ENCODE measurements at regions not wholly inside any gene's neighbourhood (a gene's known extent, or its start where the extent isn't known, plus 50 kb on each side); places are given as distances from the start of the nearest gene placed in this dataset.

DNA sequence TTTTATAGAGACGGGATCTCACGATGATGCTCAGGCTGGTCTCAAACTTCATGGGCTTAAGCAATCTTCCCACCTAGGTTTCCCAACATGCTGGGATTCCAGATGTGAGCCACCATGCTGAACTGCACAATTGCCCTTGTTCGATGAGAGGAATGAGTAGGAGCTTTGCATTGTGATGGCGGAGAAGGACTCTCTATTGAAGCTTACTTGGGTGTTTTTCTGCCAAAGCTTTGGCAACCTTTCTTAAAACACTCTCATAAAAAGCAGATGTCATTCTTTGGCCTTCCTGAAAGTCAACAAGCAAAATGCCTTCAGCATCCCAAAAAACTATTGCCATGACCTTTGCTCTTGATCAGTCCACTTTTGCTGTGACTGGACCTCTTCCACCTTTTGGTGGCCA lies 904.8 kb upstream of the TMEM132C start:
- DNase-seq = no peak

- no peak for DNase-seq
Measured at GRCh38 chr12:127363392-127363791, 903.6 kb upstream of the TMEM132C start.

- no peak for DNase-seq
Measured at GRCh38 chr12:127373559-127373958, 893.4 kb upstream of the TMEM132C start.

- DNase-seq = no peak
Measured at GRCh38 chr12:127374447-127374846, 892.5 kb upstream of the TMEM132C start.

GRCh38 chr12:127381043-127381668 lies 885.8 kb upstream of the TMEM132C start:
- DNase-seq = peak; percentile 34 to 60

GRCh38 chr12:127381681-127382080 lies 885.3 kb upstream of the TMEM132C start:
- DNase-seq = no peak

GRCh38 chr12:127383281-127383680 lies 883.7 kb upstream of the TMEM132C start:
- DNase-seq = no peak

DNA sequence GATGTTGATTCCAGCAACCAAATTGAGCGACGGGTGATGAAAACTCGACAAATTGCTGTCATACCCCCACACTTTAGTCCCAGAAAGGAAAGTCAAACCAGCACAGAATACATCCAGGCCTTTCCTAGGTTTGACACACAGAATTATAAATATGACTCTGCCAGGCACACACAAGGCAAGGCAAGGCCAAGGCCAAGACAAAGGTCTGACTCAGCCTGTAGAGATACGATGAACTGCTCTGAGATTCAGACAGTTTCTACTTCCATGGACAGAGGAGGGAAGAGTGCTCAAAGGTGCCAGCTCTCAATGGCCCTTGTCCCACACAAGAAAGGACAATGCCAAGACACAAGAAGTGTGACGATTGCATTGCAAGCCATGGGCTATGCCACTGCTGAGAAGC lies 880.2 kb upstream of the TMEM132C start:
- DNase-seq = no peak

- no peak for DNase-seq
Measured at GRCh38 chr12:127388985-127389384, 878.0 kb upstream of the TMEM132C start.

DNA sequence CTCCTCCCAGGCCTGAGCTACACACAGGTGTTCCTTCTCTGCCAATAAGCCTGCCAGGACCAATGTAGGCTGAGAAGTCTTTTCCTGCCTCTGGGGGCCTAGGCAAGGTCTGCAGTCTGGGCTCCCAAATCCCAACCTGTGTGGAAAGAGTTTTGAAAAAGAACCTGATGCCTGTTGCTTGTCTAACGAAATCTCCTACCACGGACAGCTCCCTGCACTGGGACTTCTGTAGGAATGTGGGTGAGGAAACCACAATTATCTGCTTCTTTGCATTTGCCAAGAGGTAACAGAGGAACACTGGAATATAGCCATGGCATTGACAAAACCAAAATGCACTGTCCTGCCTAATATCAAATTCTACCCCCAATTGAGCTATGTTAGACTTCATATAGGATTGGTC lies 877.0 kb upstream of the TMEM132C start:
- DNase-seq = no peak

DNA sequence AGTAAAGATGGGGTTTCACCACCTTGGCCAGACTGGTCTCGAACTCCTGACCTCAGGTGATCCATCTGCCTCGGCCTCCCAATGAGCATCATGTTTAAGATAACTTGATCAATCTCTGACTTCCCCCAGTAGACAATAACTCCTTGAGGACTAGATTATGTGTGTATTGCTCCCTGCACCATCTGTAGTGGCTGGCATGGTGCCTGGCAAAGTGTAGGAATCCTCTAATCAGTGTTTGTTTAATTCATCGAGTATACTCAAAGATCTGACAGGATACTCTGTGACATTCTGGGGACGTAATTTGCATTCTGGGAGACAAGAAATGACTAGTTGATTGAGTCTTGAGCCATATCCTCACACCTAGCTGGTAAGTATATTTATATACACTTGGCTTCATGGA lies 873.5 kb upstream of the TMEM132C start:
- DNase-seq = no peak

- no peak for DNase-seq
Measured at GRCh38 chr12:127393896-127394295, 873.1 kb upstream of the TMEM132C start.

GRCh38 chr12:127396734-127397133 lies 870.2 kb upstream of the TMEM132C start:
- DNase-seq = no peak

GRCh38 chr12:127398016-127398710 lies 868.8 kb upstream of the TMEM132C start:
- DNase-seq = no peak

- DNase-seq = no peak
Measured at GRCh38 chr12:127399451-127399850, 867.5 kb upstream of the TMEM132C start.

GRCh38 chr12:127400221-127400620 lies 866.7 kb upstream of the TMEM132C start:
- DNase-seq = no peak

DNA sequence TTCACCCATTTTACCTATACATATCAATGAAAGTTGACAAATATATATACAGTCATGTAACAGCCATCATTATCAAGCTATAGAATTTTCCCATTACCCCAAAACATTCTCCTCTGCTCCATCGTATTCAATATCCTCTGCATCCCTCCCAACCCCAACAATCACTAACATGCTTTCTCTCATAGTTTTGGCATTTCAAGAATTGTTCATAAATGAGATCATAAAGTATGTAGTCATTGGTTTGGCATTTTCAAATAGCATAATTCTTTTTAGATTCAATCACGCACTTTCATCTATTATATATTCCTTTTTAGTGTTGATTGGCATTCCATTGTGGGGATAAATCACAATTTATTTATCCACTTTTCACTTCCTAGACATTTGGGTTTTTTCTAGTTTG lies 866.0 kb upstream of the TMEM132C start:
- DNase-seq = no peak

DNA sequence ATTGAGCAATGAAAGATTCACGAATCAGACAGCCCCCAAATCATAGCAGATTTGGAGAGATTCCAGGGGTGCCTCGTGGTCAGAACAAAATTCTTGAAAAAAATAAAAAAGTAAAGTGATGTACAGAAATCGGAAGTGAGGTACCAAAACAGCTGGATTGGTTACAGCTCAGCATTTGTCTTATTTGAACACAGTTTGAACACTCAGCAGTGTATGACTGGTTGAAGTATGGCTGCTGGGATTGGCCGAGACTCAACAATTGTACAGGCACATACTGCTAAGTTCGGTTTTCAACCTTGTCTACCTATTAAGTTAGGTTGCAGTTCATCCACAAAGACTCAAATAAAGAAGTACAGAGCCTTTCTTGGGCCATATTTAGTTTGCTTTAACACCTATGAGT lies 865.4 kb upstream of the TMEM132C start:
- no peak for DNase-seq

DNA sequence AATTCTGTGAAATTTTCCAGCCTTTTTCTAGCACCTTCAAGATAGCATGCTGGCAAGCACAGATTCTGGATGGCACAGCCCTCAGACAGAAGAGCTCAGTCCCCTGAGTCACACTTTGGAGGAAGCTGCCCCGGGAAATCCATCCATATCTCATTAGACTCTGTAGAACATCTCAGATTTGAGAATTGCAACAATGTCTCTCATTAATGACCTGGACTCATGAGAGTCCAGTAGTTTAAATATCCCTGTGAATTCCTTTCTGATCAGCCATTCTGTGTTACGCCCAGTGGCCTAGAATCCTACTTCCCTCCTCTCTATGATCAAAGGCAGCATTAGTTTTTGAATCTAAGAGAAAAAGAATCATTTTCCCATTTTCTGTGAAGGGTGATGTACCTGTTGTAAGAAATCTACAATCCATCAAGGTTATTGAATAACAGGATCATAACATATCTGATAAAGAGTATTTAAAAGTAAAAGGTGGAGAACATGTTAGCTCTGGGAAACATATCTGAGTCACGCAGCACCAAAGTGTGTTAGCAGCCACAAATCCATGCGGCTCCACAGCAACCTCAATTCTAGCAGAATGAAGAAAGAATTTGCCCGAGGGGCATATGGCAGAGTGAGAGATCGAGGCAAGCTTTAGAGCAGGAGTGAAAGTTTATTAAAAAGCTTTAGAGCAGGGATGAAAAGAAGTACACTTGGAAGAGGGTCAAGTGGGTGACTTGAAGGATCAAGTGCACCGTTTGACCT lies 855.6 kb upstream of the TMEM132C start:
- no peak for DNase-seq

- DNase-seq = no peak
Measured at GRCh38 chr12:127411981-127412380, 855.0 kb upstream of the TMEM132C start.

GRCh38 chr12:127412866-127413265 lies 854.1 kb upstream of the TMEM132C start:
- DNase-seq = no peak

DNA sequence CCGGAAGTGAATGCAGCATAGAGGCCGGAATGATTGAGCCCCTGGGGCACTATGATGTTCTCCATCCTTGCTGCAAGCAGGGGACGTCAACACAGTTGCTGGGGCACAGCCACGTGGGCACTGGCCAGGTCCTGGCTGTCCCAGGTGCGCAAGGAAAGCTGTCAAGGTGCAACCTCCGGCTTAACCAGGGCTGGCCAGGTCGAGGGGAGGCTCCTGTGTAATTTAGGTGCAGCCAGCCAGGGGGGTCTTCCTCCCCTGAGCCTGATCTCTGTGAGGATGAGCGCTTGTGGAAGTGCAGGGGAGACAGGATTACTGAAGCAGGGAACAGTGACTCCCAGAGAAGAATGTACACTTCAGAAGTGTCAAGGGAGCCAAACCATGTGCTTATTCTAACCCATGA lies 852.8 kb upstream of the TMEM132C start:
- DNase-seq = no peak

DNA sequence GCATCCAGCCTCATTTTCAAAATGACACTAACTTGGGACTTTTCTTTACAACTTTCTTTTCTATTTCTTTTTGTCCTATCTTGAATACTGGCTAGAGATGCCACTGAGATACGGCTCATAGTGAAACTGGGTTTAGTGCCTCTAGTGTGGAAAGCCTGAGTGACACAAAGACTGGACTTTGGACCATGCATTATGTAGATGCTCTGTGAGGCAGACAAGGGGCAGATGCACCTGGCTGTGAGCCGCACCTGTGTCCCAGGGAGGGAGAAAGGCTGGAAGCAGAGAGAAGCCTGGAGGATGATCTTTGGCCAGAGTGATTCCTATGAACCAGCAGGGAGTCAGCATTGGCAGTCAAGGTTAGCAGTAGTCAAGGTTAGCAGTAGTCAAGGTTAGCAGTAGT lies 852.3 kb upstream of the TMEM132C start:
- DNase-seq = no peak

DNA sequence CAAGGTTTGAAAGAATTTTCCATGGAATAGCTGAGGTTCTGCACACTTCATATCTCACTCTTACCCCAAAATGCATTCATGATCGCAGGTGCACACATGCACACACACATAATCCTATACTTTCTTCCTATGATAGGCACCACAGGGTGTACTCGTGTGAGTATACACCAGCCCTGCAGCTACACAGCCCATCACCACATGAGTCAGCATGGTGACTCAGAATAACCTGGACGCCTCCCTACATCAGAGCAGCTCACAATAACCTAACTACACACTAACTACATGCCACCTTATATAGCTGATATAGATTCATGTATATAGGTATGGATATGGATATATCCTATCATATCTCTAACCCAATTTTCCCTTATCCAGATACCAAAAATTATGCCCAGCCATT lies 850.2 kb upstream of the TMEM132C start:
- no peak for DNase-seq

Measured in stimulated activated CD4-positive, alpha-beta T cell treated with anti-CD3 and anti-CD28 coated beads, Interleukin-2, amount 100 ng/mL, for 24 hours (primary cell).